ENCODE measurements at regions not wholly inside any gene's neighbourhood (a gene's known extent, or its start where the extent isn't known, plus 50 kb on each side); places are given as distances from the start of the nearest gene placed in this dataset.

- Mint-ChIP-seq H3K27ac (no peak overlapping the region), H3K9me3 (peaks cover 2% of the 10 kb centered on the region), H3K36me3 (no peaks in the 10 kb centered on the region), H3K27me3 (no peaks in the 10 kb centered on the region), H3K4me1 (no peaks in the 10 kb centered on the region), H3K4me3 (no peak overlapping the region)
- DNase-seq = no peak
Measured at GRCh38 chr2:129771418-129772189, 207.9 kb upstream of the RAB6C start.

DNA sequence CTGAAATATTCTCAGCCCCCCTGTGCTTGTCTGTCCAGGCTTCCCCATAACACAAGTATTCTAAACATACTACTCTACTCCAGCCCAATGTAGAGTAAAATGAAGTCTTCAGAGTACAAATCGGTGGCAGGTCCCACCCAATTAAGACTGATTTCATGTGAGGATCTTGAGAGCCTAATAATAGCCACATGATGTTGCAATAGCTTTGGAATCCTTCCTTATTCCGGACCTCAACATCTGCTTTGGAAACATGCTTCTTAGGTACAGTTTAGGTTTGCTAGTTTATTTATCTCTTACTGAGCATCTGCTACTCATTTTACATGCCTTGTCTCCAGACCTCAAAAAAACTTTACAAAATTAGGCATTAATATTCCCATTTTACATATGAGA, 207.3 kb upstream of the RAB6C start:
- Mint-ChIP-seq H3K36me3 (no peaks in the 10 kb centered on the region), H3K4me1 (no peaks in the 10 kb centered on the region), H3K27ac (no peak overlapping the region), H3K9me3 (peaks cover 2% of the 10 kb centered on the region), H3K4me3 (no peak overlapping the region), H3K27me3 (no peaks in the 10 kb centered on the region)
- DNase-seq = no peak

GRCh38 chr2:129775952-129776653, 203.4 kb upstream of the RAB6C start:
- Mint-ChIP-seq H3K4me1 (no peaks in the 10 kb centered on the region), H3K27ac (no peak overlapping the region), H3K4me3 (no peak overlapping the region), H3K9me3 (peaks cover 2% of the 10 kb centered on the region), H3K27me3 (peaks cover under 1% of the 10 kb centered on the region), H3K36me3 (no peaks in the 10 kb centered on the region)
- no peak for DNase-seq

- Mint-ChIP-seq H3K27me3 (peaks cover 4% of the 10 kb centered on the region), H3K36me3 (no peaks in the 10 kb centered on the region), H3K4me1 (no peaks in the 10 kb centered on the region), H3K9me3 (peaks cover 2% of the 10 kb centered on the region), H3K27ac (no peak overlapping the region), H3K4me3 (no peak overlapping the region)
- DNase-seq = no peak
Measured at GRCh38 chr2:129777146-129777545, 202.3 kb upstream of the RAB6C start.

DNA sequence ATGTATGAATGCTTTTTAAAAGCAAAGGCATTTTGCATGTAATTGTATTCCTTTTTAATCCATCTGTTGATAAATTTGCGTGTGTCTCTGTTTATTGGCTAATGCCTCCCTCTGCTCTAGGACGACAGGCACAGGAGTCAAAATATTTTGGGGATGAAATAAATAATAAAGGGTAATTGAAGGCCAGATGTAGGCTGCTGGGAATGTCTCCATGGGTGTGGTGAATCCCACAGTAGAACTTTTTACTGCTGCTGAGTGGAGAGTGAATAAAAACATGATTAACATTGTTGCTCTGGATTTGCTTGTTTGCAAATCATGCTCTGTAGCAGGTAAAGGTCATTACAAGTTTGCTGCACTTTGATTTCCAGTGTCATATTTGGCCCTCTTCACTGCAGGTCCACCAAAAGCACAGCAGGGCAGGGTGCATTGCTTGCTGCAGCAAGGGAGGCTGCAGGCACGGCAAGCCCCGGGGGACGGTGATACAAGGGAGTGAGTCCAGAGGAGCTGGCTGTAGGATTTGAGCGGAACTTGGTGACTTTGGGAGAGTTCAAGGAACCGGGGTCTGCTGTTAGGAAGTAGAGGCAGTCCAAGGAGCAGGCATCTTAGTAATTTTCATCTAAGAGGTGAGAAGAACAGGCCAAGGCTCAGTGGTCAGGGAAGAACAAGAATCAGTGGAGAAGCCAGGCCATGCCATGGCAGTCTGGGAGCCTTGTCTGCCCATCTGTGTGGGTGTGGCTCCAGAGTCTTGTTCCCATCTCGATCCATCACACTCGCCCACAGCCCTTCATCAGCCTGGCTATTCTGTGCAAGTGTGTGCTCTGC, 201.5 kb upstream of the RAB6C start:
- Mint-ChIP-seq H3K36me3 (no peaks in the 10 kb centered on the region), H3K27ac (no peak overlapping the region), H3K27me3 (peaks cover 4% of the 10 kb centered on the region), H3K4me3 (no peak overlapping the region), H3K9me3 (peaks cover 2% of the 10 kb centered on the region), H3K4me1 (no peaks in the 10 kb centered on the region)
- DNase-seq = no peak

DNA sequence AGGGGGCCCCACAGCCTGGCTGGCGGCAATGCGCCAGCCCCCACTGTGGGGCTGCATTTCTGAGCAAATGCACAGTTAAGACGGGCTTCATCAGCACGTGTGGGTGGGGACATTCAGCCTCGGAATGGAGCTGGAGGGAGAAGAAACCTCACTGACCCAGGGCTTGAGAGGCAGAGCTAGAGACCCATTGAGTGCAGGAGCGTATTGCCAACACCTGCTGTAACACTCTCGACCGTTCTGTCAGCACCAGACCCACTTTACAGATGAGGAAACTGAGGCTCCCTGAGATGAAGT, 200.9 kb upstream of the RAB6C start:
- no peak for DNase-seq
- Mint-ChIP-seq H3K9me3 (peaks cover 2% of the 10 kb centered on the region), H3K4me3 (no peak overlapping the region), H3K36me3 (no peaks in the 10 kb centered on the region), H3K27me3 (peaks cover 4% of the 10 kb centered on the region), H3K27ac (no peak overlapping the region), H3K4me1 (no peaks in the 10 kb centered on the region)

GRCh38 chr2:129779783-129780182, 199.7 kb upstream of the RAB6C start:
- peaks cover 4% of the 10 kb centered on the region for H3K27me3 Mint-ChIP-seq
- no peaks in the 10 kb centered on the region for H3K9me3 Mint-ChIP-seq
- H3K4me1 Mint-ChIP-seq = no peaks in the 10 kb centered on the region
- H3K27ac Mint-ChIP-seq = no peak overlapping the region
- no peak overlapping the region for H3K4me3 Mint-ChIP-seq
- DNase-seq = no peak
- H3K36me3 Mint-ChIP-seq = no peaks in the 10 kb centered on the region

- no peak for DNase-seq
- H3K27ac Mint-ChIP-seq = no peak overlapping the region
- no peak overlapping the region for H3K4me3 Mint-ChIP-seq
- H3K4me1 Mint-ChIP-seq = no peaks in the 10 kb centered on the region
- no peaks in the 10 kb centered on the region for H3K9me3 Mint-ChIP-seq
- no peaks in the 10 kb centered on the region for H3K36me3 Mint-ChIP-seq
- peaks cover 4% of the 10 kb centered on the region for H3K27me3 Mint-ChIP-seq
Measured at GRCh38 chr2:129780316-129781270, 198.9 kb upstream of the RAB6C start.

GRCh38 chr2:129781749-129782632, 197.5 kb upstream of the RAB6C start:
- no peak for DNase-seq
- no peaks in the 10 kb centered on the region for H3K9me3 Mint-ChIP-seq
- no peak overlapping the region for H3K27ac Mint-ChIP-seq
- no peaks in the 10 kb centered on the region for H3K4me1 Mint-ChIP-seq
- H3K27me3 Mint-ChIP-seq = peaks cover 4% of the 10 kb centered on the region
- no peak overlapping the region for H3K4me3 Mint-ChIP-seq
- H3K36me3 Mint-ChIP-seq = no peaks in the 10 kb centered on the region

DNA sequence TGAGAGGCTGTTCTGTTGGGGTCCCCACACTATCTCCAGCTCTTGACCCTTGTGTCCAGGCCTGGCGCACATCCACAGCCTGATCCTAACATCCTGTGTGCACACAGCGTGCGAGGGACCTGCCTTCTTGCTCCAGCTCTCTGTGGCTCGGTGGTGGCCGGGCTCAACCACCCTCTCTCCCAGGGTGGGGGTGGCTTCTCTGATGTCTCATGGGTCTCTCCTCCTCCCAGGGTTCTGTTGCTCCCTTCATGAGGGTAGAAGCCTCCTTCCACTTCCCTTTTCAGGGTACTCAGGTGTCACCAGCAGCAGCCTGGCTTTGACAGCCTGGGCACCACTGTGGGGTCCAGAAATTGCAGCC, 196.9 kb upstream of the RAB6C start:
- H3K4me3 Mint-ChIP-seq = no peak overlapping the region
- DNase-seq = no peak
- no peaks in the 10 kb centered on the region for H3K4me1 Mint-ChIP-seq
- peaks cover 2% of the 10 kb centered on the region for H3K9me3 Mint-ChIP-seq
- H3K27me3 Mint-ChIP-seq = peaks cover 4% of the 10 kb centered on the region
- no peak overlapping the region for H3K27ac Mint-ChIP-seq
- no peaks in the 10 kb centered on the region for H3K36me3 Mint-ChIP-seq

- no peaks in the 10 kb centered on the region for H3K36me3 Mint-ChIP-seq
- H3K27me3 Mint-ChIP-seq = peaks cover 4% of the 10 kb centered on the region
- no peaks in the 10 kb centered on the region for H3K4me1 Mint-ChIP-seq
- DNase-seq = no peak
- no peak overlapping the region for H3K4me3 Mint-ChIP-seq
- H3K9me3 Mint-ChIP-seq = peaks cover 2% of the 10 kb centered on the region
- H3K27ac Mint-ChIP-seq = no peak overlapping the region
Measured at GRCh38 chr2:129784486-129784885, 195.0 kb upstream of the RAB6C start.

GRCh38 chr2:129791712-129792111, 187.8 kb upstream of the RAB6C start:
- Mint-ChIP-seq H3K27ac (no peak overlapping the region), H3K9me3 (peaks cover 2% of the 10 kb centered on the region), H3K4me3 (no peak overlapping the region), H3K4me1 (no peaks in the 10 kb centered on the region), H3K27me3 (peaks cover 3% of the 10 kb centered on the region), H3K36me3 (no peaks in the 10 kb centered on the region)
- no peak for DNase-seq

GRCh38 chr2:129793431-129793902, 186.0 kb upstream of the RAB6C start:
- no peak overlapping the region for H3K27ac Mint-ChIP-seq
- H3K27me3 Mint-ChIP-seq = peaks cover 3% of the 10 kb centered on the region
- DNase-seq = no peak
- no peaks in the 10 kb centered on the region for H3K9me3 Mint-ChIP-seq
- H3K4me1 Mint-ChIP-seq = no peaks in the 10 kb centered on the region
- H3K4me3 Mint-ChIP-seq = no peak overlapping the region
- no peaks in the 10 kb centered on the region for H3K36me3 Mint-ChIP-seq

- no peaks in the 10 kb centered on the region for H3K4me1 Mint-ChIP-seq
- H3K4me3 Mint-ChIP-seq = no peak overlapping the region
- H3K9me3 Mint-ChIP-seq = no peaks in the 10 kb centered on the region
- no peaks in the 10 kb centered on the region for H3K36me3 Mint-ChIP-seq
- H3K27ac Mint-ChIP-seq = no peak overlapping the region
- DNase-seq = no peak
- peaks cover 3% of the 10 kb centered on the region for H3K27me3 Mint-ChIP-seq
Measured at GRCh38 chr2:129794116-129794515, 185.3 kb upstream of the RAB6C start.

All from activated naive CD8-positive, alpha-beta T cell treated with anti-CD3 and anti-CD28 coated beads for 36 hours (primary cell).